SJSA1 (cell line): ENCODE measurements at regions not wholly inside any gene's neighbourhood (a gene's known extent, or its start where the extent isn't known, plus 50 kb on each side); places are given as distances from the start of the nearest gene placed in this dataset.

ENCODE experiments used
- DNase-seq, 2 experiments: peaks; one replicate each; pipeline ENCODE4 v3.0.0-alpha.2; 2015 to 2020; ENCODE audit warnings: low spot score in 2 of 2, low read depth in 1 of 2
- H3K27ac ChIP-seq: fragments of 250-450 bp; sonication (Bioruptor Pico); 2 replicates; pipeline ENCODE4 v1.5.1; 2020; ENCODE audit warnings: mild to moderate bottlenecking, moderate library complexity
- H3K27me3 ChIP-seq: fragments of 250-450 bp; sonication (Bioruptor Pico); replicated peaks from 2 replicates; pipeline ENCODE4 v1.5.1; 2020; ENCODE audit warnings: mild to moderate bottlenecking, moderate library complexity
- H3K36me3 ChIP-seq: fragments of 250-450 bp; sonication (Bioruptor Pico); 2 replicates; pipeline ENCODE4 v1.5.1; 2020; ENCODE audit warnings: mild to moderate bottlenecking
- H3K4me1 ChIP-seq: fragments of 250-450 bp; sonication (Bioruptor Pico); replicated peaks from 2 replicates; pipeline ENCODE4 v1.6.1; 2021; ENCODE audit warnings: mild to moderate bottlenecking
- H3K4me3 ChIP-seq: fragments of 250-450 bp; sonication (Bioruptor Pico); 2 replicates; pipeline ENCODE4 v1.5.1; 2020; ENCODE audit warnings: mild to moderate bottlenecking
- H3K9me3 ChIP-seq: fragments of 250-450 bp; sonication (Bioruptor Pico); replicated peaks from 2 replicates; pipeline ENCODE4 v1.5.1; 2020; ENCODE audit warnings: mild to moderate bottlenecking

DNA sequence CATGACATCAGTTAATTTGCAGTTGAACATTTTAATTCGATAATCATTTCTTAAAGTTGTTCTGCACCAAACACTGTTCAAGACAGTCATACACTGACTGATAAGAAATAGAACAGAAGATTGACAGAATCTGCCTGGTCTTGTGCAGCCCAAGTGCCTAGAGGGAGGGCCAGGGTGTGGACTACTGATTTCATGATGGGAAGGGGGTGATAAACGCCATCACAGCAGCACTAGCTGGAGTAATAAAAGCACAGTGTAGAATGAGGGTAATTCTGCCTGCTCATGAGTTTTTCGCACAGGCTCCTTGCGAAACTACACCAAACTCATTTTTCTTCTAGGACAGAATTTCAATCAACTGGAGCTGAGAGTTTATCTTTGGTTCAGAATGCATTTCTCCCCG, 270.1 kb downstream of the ARL4A start:
- no peak for DNase-seq
- H3K4me1 ChIP-seq, result no peaks in the 10 kb centered on the region
- no peak overlapping the region for H3K4me3 ChIP-seq
- no peaks in the 10 kb centered on the region for H3K36me3 ChIP-seq
- no peak overlapping the region for H3K27ac ChIP-seq
- H3K27me3 ChIP-seq, result no peaks in the 10 kb centered on the region
- no peaks in the 10 kb centered on the region for H3K9me3 ChIP-seq

DNA sequence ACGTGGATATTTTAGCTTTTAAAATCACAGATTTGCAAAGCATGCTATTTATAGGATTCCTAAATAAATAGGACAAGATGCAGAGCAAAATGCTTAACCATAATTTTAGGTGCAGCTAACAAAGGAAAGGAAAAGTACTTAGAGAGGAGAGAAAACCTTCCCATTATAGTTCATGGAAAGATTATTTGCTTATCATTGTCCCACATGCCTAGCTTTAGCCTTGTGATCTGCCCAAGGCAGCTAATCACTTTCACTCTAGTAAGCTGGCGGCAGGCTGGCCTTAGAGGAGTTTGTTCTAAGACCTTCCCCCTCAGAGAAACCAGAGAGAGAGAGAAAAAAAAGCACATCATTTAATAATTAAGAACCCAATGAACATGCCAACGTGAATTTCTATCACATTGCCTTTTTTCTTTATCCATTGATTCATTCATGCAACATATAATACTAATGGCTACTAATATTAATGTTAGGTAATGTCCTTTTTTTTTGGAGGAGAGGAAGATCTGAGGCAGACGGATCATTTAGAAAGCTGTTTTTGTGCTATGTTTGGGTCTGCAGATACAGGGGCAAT, 274.6 kb downstream of the ARL4A start:
- Histone ChIP-seq H3K4me3 (no peak overlapping the region), H3K27me3 (no peaks in the 10 kb centered on the region)

GRCh38 chr7:12963435-12963834, 276.0 kb downstream of the ARL4A start:
- Histone ChIP-seq H3K27ac (no peak overlapping the region), H3K27me3 (no peaks in the 10 kb centered on the region), H3K9me3 (no peaks in the 10 kb centered on the region), H3K4me3 (no peak overlapping the region), H3K36me3 (no peaks in the 10 kb centered on the region), H3K4me1 (no peaks in the 10 kb centered on the region)
- no peak for DNase-seq

More for the DNA sequence above, 274.6 kb downstream of the ARL4A start:
- Histone ChIP-seq H3K4me1 (no peaks in the 10 kb centered on the region), H3K27ac (no peak overlapping the region), H3K9me3 (no peaks in the 10 kb centered on the region), H3K36me3 (no peaks in the 10 kb centered on the region)
- no peak for DNase-seq

DNA sequence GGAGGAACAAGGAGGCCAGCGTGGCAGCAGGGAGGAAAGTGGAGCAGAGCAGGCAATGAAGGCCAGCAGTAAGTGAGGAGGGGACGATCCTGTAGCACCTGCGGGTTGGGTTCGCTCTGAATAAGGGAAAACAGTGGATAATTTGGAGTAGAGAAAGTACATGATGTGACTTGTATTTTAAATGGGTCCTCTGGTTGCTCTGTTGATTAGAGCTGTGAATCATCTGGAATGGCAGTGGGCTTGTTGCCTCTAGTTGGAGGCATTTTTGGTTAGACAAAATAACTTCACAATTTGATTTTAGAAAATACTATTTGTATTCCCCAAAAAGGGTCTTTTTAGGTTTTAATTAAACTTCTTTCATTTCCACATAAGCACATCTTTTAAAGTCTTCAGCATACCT, 277.4 kb downstream of the ARL4A start:
- no peaks in the 10 kb centered on the region for H3K4me1 ChIP-seq
- no peaks in the 10 kb centered on the region for H3K27me3 ChIP-seq
- DNase-seq, result no peak
- no peak overlapping the region for H3K4me3 ChIP-seq
- no peaks in the 10 kb centered on the region for H3K9me3 ChIP-seq
- no peaks in the 10 kb centered on the region for H3K36me3 ChIP-seq
- H3K27ac ChIP-seq, result no peak overlapping the region

DNA sequence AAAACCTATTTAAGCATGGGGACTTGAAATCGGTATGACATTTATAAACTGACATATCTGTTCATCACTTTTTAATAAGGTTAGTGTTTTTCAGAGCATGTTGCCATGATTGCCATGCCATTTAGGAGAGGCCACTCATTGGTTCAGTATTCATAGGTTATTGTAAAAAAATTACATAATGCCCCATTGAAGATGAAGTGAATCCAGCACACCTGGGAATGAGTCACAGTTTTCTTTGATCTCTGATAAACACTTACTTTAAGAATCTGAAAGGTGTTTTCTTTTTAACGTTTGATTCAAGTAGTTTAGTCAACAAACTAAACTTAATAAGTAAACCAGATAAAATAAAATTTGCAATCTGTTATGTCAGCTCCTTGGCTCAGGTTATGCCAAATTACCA, 278.3 kb downstream of the ARL4A start:
- H3K4me3 ChIP-seq, result no peak overlapping the region
- H3K4me1 ChIP-seq, result no peaks in the 10 kb centered on the region
- H3K27me3 ChIP-seq, result no peaks in the 10 kb centered on the region
- no peak overlapping the region for H3K27ac ChIP-seq
- no peak for DNase-seq
- no peaks in the 10 kb centered on the region for H3K36me3 ChIP-seq
- no peaks in the 10 kb centered on the region for H3K9me3 ChIP-seq

DNA sequence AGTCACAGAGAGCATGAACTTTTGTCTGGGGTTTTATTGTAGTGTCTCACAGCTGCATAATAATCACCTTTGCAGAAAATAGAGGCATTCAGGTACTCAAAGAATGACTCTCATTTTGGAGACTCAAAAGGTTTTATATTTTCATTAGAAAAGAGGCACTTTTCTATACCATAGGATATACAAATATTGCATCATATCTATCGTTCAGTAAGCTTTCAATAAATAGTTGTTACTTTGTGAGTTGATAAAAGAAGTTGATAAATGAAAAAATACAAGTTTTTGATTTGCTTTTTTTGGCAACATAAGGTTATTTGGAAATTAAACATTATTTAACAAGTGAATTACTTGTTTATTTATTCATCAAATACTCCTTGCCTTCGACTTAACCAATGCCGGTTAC, 279.9 kb downstream of the ARL4A start:
- no peak for DNase-seq
- Histone ChIP-seq H3K4me3 (no peak overlapping the region), H3K9me3 (no peaks in the 10 kb centered on the region), H3K27ac (no peak overlapping the region), H3K27me3 (no peaks in the 10 kb centered on the region), H3K4me1 (no peaks in the 10 kb centered on the region), H3K36me3 (no peaks in the 10 kb centered on the region)

DNA sequence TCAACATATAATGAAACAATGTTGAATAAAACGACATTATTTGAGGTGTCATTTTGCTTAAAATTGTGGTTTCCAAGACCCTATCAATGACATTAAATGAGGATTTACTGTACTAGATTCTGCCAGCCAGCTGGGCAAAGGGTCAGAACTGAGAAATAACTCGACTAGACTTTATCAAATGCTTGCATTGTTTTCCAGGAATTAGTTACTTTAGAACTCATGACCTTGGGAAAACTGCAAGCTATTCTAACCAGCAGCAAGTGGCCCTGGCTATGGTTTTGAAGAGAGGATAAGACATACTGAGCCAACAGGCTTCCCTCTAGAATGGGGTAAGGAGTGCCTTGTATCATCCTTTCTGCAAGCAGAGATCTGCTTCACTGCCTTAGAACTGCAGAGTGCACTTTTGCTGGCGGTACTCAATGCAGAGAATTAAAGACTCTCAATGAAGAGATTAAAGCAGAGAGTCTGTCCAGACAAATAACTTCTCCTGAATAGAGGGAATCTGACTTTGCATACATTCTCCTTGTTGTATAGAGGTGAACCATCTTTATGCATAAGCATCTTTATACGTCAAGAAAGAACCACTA, 281.5 kb downstream of the ARL4A start:
- no peaks in the 10 kb centered on the region for H3K9me3 ChIP-seq
- no peaks in the 10 kb centered on the region for H3K4me1 ChIP-seq
- H3K36me3 ChIP-seq, result no peaks in the 10 kb centered on the region
- H3K4me3 ChIP-seq, result no peak overlapping the region
- no peak overlapping the region for H3K27ac ChIP-seq
- H3K27me3 ChIP-seq, result no peaks in the 10 kb centered on the region
- no peak for DNase-seq

DNA sequence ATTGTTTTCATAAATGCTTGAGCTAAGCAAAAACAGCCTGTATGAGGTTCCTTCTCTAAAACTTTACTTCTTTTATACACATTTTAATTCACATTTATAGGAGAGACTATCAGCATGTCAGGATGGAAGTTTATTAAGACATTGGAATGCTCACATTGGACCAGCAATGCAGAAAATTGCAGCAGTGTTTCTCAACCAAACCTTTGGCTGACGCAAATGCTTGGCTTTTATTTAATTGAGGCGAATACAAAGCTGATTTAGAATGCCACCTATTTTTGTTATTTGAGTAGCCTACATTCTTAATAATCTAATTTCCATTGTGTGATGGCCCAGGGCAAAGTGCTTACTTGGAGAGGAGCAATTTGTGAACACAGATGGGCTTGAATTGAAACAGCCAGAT, 283.2 kb downstream of the ARL4A start:
- no peaks in the 10 kb centered on the region for H3K27me3 ChIP-seq
- no peaks in the 10 kb centered on the region for H3K36me3 ChIP-seq
- DNase-seq, result no peak
- no peak overlapping the region for H3K27ac ChIP-seq
- no peak overlapping the region for H3K4me3 ChIP-seq
- H3K4me1 ChIP-seq, result no peaks in the 10 kb centered on the region
- H3K9me3 ChIP-seq, result no peaks in the 10 kb centered on the region

- no peaks in the 10 kb centered on the region for H3K4me1 ChIP-seq
- no peaks in the 10 kb centered on the region for H3K9me3 ChIP-seq
- DNase-seq, result no peak
- H3K27me3 ChIP-seq, result no peaks in the 10 kb centered on the region
- no peaks in the 10 kb centered on the region for H3K36me3 ChIP-seq
- no peak overlapping the region for H3K4me3 ChIP-seq
- H3K27ac ChIP-seq, result no peak overlapping the region
These were observed 287.2 kb downstream of the ARL4A start for GRCh38 chr7:12974451-12975166.

GRCh38 chr7:12975412-12975811, 288.0 kb downstream of the ARL4A start:
- H3K36me3 ChIP-seq, result no peaks in the 10 kb centered on the region
- H3K4me3 ChIP-seq, result no peak overlapping the region
- no peaks in the 10 kb centered on the region for H3K4me1 ChIP-seq
- H3K27me3 ChIP-seq, result no peaks in the 10 kb centered on the region
- no peak for DNase-seq
- no peak overlapping the region for H3K27ac ChIP-seq
- no peaks in the 10 kb centered on the region for H3K9me3 ChIP-seq

GRCh38 chr7:12979181-12979580, 291.7 kb downstream of the ARL4A start:
- H3K36me3 ChIP-seq, result no peaks in the 10 kb centered on the region
- H3K27ac ChIP-seq, result no peak overlapping the region
- H3K4me3 ChIP-seq, result no peak overlapping the region
- no peaks in the 10 kb centered on the region for H3K4me1 ChIP-seq
- no peaks in the 10 kb centered on the region for H3K9me3 ChIP-seq
- H3K27me3 ChIP-seq, result no peaks in the 10 kb centered on the region
- no peak for DNase-seq

- H3K27ac ChIP-seq, result no peak overlapping the region
- DNase-seq, result no peak
- H3K36me3 ChIP-seq, result no peaks in the 10 kb centered on the region
- no peaks in the 10 kb centered on the region for H3K9me3 ChIP-seq
- H3K4me1 ChIP-seq, result no peaks in the 10 kb centered on the region
- H3K4me3 ChIP-seq, result no peak overlapping the region
- no peaks in the 10 kb centered on the region for H3K27me3 ChIP-seq
These were observed 294.7 kb downstream of the ARL4A start for GRCh38 chr7:12982178-12982577.

GRCh38 chr7:12984117-12984516, 296.7 kb downstream of the ARL4A start:
- Histone ChIP-seq H3K4me1 (no peaks in the 10 kb centered on the region), H3K9me3 (no peaks in the 10 kb centered on the region), H3K4me3 (no peak overlapping the region), H3K27ac (no peak overlapping the region), H3K27me3 (no peaks in the 10 kb centered on the region), H3K36me3 (no peaks in the 10 kb centered on the region)
- DNase-seq, result no peak

GRCh38 chr7:12985228-12985627, 297.8 kb downstream of the ARL4A start:
- H3K36me3 ChIP-seq, result no peaks in the 10 kb centered on the region
- no peaks in the 10 kb centered on the region for H3K9me3 ChIP-seq
- no peaks in the 10 kb centered on the region for H3K27me3 ChIP-seq
- no peak overlapping the region for H3K4me3 ChIP-seq
- H3K4me1 ChIP-seq, result no peaks in the 10 kb centered on the region
- no peak for DNase-seq
- no peak overlapping the region for H3K27ac ChIP-seq
